ENCODE measurements at regions not wholly inside any gene's neighbourhood (a gene's known extent, or its start where the extent isn't known, plus 50 kb on each side); places are given as distances from the start of the nearest gene placed in this dataset.

DNA sequence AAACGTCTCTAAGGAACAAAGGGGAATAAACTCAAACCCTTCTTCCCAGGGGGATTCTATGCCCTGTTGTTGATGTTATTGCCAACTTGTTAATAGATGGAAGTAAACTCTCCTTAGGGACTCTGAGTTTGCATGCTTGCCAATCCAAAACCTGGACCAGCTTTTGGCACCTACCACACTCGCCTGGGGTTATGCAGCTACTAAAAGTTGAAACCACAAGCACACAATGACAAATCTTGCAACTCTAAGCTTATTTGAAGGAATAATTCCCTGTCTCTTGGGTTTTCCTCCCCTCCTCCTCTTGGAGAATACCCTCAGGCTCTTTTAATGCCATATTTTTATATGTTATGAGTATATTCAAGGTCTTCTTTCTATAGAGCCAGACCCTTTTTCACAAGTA, 484.1 kb downstream of the FBXO15 start:
- H3K4me1 ChIP-seq (ENCODE audit: control insufficient read depth in 1 of 2, insufficient read depth in 2 of 2, low read length in 2 of 2): no peaks in the 10 kb centered on the region
- no peaks in the 10 kb centered on the region for H3K9me2 ChIP-seq (ENCODE audit: insufficient read depth)
- no peak for DNase-seq (ENCODE audit: low read depth, low spot score)
- H3K4me3 ChIP-seq (replicated peaks in 1 of 2; ENCODE audit: low read depth in 1 of 2, low read length in 2 of 2): no peak overlapping the region
- H3K4me2 ChIP-seq (ENCODE audit: low read length): no peak overlapping the region
- peaks cover 0 to 8% of the 10 kb centered on the region in 2 experiments; a peak in 2 of 4 replicates for H3K9me3 ChIP-seq (ENCODE audit: control insufficient read depth in 1 of 2, insufficient read depth in 1 of 2, low read depth in 1 of 2, low read length in 2 of 2)
- ChIA-PET CTCF (no interaction called here), POLR2A (no interaction called here), RAD21 (ENCODE audit: low non-redundant PET in 1 of 2, low total read pairs in 2 of 2, uncharacterized antibody in 2 of 2, unreplicated experiment in 2 of 2) (no interaction called here)
- H4K20me1 ChIP-seq (ENCODE audit: insufficient read depth): no peaks in the 10 kb centered on the region
- H3K79me2 ChIP-seq (ENCODE audit: insufficient read depth, low read length): no peaks in the 10 kb centered on the region
- no peak for TF ChIP-seq EZH2 (IDR thresholded peaks at IDR 0.05)
- TF ChIP-seq CEBPB (IDR thresholded peaks at IDR 0.05; ENCODE audit: low read depth): no peak
- no peak for TF ChIP-seq JUND (IDR thresholded peaks at IDR 0.05)
- TF ChIP-seq SIN3A (IDR thresholded peaks at IDR 0.05; ENCODE audit: low read depth): no peak
- no peak for TF ChIP-seq ELF1 (IDR thresholded peaks at IDR 0.05; ENCODE audit: borderline replicate concordance, low read depth)
- no peak for TF ChIP-seq POLR2A (IDR thresholded peaks at IDR 0.05; ENCODE audit: borderline replicate concordance, extremely low read depth, insufficient read depth, insufficient read length)
- no peak for TF ChIP-seq ZFX (IDR thresholded peaks at IDR 0.05)
- TF ChIP-seq YY1 (IDR thresholded peaks at IDR 0.05; ENCODE audit: extremely low read depth, insufficient replicate concordance, low read depth, low read length): no peak
- TF ChIP-seq, protein P1, sequence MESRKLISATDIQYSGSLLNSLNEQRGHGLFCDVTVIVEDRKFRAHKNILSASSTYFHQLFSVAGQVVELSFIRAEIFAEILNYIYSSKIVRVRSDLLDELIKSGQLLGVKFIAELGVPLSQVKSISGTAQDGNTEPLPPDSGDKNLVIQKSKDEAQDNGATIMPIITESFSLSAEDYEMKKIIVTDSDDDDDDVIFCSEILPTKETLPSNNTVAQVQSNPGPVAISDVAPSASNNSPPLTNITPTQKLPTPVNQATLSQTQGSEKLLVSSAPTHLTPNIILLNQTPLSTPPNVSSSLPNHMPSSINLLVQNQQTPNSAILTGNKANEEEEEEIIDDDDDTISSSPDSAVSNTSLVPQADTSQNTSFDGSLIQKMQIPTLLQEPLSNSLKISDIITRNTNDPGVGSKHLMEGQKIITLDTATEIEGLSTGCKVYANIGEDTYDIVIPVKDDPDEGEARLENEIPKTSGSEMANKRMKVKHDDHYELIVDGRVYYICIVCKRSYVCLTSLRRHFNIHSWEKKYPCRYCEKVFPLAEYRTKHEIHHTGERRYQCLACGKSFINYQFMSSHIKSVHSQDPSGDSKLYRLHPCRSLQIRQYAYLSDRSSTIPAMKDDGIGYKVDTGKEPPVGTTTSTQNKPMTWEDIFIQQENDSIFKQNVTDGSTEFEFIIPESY (IDR thresholded peaks at IDR 0.05; ENCODE audit: extremely low read depth, insufficient replicate concordance, low read length): no peak
- TF ChIP-seq, protein P2, sequence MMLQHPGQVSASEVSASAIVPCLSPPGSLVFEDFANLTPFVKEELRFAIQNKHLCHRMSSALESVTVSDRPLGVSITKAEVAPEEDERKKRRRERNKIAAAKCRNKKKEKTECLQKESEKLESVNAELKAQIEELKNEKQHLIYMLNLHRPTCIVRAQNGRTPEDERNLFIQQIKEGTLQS (IDR thresholded peaks at IDR 0.05): no peak
- no peak for TF ChIP-seq CBX3 (IDR thresholded peaks at IDR 0.05; ENCODE audit: low read depth)
- TF ChIP-seq, protein P3, sequence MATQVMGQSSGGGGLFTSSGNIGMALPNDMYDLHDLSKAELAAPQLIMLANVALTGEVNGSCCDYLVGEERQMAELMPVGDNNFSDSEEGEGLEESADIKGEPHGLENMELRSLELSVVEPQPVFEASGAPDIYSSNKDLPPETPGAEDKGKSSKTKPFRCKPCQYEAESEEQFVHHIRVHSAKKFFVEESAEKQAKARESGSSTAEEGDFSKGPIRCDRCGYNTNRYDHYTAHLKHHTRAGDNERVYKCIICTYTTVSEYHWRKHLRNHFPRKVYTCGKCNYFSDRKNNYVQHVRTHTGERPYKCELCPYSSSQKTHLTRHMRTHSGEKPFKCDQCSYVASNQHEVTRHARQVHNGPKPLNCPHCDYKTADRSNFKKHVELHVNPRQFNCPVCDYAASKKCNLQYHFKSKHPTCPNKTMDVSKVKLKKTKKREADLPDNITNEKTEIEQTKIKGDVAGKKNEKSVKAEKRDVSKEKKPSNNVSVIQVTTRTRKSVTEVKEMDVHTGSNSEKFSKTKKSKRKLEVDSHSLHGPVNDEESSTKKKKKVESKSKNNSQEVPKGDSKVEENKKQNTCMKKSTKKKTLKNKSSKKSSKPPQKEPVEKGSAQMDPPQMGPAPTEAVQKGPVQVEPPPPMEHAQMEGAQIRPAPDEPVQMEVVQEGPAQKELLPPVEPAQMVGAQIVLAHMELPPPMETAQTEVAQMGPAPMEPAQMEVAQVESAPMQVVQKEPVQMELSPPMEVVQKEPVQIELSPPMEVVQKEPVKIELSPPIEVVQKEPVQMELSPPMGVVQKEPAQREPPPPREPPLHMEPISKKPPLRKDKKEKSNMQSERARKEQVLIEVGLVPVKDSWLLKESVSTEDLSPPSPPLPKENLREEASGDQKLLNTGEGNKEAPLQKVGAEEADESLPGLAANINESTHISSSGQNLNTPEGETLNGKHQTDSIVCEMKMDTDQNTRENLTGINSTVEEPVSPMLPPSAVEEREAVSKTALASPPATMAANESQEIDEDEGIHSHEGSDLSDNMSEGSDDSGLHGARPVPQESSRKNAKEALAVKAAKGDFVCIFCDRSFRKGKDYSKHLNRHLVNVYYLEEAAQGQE (IDR thresholded peaks at IDR 0.05; ENCODE audit: low read depth): no peak
- H3K27ac ChIP-seq (ENCODE audit: low read depth, low read length): no peak overlapping the region
- ATAC-seq: no peak
- H3K9ac ChIP-seq (ENCODE audit: low read length): no peak overlapping the region
- H3K27me3 ChIP-seq (ENCODE audit: insufficient read depth, low read length): no peaks in the 10 kb centered on the region
- H2AFZ ChIP-seq (ENCODE audit: low read depth, low read length, poor library complexity, severe bottlenecking): no peak overlapping the region
- intact Hi-C loops (cut with micrococcal nuclease): no loop called here
- H3K36me3 ChIP-seq (ENCODE audit: control insufficient read depth in 1 of 2, insufficient read depth in 2 of 2, low read length in 2 of 2): no peaks in the 10 kb centered on the region
- BruUV-seq (replicated peaks): no TSS peak
